ENCODE measurements at regions not wholly inside any gene's neighbourhood (a gene's known extent, or its start where the extent isn't known, plus 50 kb on each side); places are given as distances from the start of the nearest gene placed in this dataset.
A peak's percentile ranks its signal among the peaks of the same experiment; 100 is the strongest.

DNA sequence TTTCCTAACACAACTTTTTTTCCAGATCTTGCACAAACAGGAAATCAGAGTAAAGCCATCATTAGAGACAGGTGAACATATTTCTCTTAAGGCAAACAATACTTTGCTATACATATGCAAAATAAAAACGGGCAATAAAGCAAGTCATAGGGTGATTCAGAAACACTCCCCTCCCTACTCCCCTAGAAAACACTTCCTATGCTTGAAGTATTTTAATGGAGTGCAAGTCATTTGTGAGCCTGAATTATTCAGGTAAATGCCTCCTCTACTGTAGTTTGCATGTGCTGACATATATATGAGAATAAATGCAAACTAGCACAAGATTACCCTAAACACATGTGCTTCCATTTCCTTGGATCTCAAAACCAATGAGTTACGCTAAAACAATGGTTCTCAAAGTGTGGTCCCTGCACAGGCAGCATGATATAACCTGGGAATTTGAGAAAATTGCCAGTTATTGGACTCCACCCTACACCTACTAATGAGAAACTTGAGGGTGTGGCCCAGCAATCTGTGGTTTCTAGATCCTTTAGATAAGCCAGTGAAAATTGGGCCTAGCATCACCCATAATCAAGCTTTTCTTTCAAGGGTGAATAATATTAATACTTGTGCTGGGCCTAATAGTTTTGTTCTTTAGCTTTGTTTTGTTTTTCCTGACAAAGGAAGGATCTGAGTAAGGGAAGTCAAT, 159.7 kb upstream of the BMP4 start:
- DNase-seq, result no peak
- no peak overlapping the region for H3K27ac ChIP-seq
- no peak overlapping the region for H3K4me3 ChIP-seq (ENCODE audit: low read depth, low read length)
- H3K27me3 ChIP-seq (replicated peaks), result peaks cover 1% of the 10 kb centered on the region
- TF ChIP-seq, protein P1, sequence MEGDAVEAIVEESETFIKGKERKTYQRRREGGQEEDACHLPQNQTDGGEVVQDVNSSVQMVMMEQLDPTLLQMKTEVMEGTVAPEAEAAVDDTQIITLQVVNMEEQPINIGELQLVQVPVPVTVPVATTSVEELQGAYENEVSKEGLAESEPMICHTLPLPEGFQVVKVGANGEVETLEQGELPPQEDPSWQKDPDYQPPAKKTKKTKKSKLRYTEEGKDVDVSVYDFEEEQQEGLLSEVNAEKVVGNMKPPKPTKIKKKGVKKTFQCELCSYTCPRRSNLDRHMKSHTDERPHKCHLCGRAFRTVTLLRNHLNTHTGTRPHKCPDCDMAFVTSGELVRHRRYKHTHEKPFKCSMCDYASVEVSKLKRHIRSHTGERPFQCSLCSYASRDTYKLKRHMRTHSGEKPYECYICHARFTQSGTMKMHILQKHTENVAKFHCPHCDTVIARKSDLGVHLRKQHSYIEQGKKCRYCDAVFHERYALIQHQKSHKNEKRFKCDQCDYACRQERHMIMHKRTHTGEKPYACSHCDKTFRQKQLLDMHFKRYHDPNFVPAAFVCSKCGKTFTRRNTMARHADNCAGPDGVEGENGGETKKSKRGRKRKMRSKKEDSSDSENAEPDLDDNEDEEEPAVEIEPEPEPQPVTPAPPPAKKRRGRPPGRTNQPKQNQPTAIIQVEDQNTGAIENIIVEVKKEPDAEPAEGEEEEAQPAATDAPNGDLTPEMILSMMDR (IDR thresholded peaks at IDR 0.05; ENCODE audit: low read depth, low read length, missing control alignments), result no peak
- no peaks in the 10 kb centered on the region for H3K36me3 ChIP-seq (replicated peaks)
- in situ Hi-C loops (cut with HindIII; ENCODE audit: low pct_ligation_motif_present, low sequenced_read_pairs), result no loop called here

DNA sequence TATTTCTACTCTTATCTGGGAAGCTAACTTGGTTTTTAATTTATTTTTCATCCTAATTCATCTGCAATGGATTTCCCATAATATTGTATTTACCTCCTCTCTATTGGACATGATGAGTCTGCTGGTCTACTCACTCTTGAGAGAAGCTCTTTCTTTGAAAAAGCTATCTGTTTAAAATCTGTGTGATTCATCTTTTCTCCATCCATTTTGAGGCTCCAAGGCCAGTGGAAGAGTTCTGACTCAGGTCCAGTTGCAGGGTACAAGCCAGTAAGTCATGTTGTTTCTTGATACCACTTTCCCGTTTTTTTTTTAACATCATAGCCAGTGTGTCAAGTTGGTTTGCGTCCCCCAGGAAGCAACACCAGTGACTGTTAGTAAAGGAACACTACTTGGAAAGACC, 160.3 kb upstream of the BMP4 start:
- TF ChIP-seq, protein P1 (IDR thresholded peaks at IDR 0.05; ENCODE audit: low read depth, low read length, missing control alignments), result no peak
- DNase-seq, result peak; percentile 47

DNA sequence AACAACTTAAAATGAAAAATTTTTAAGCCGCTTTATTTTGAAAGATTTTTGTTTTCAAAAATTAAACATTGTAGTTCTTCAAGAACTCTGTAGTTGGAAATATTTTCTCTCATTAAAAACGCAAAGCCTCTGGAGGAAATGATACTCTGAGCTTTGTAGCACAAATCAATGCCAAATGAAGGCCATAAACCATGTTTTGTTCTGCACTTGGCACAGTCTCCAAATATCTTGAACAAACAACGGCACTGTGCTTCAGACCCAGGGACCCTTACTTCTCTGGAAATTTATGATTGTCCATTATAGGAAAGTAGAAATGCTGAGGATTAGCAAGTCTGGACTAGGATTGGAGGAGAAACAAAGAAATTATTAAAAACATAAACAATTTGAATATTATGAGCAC, 160.8 kb upstream of the BMP4 start:
- Histone ChIP-seq H3K27ac (no peak overlapping the region), H3K4me3 (ENCODE audit: low read depth, low read length) (no peak overlapping the region), H3K36me3 (replicated peaks) (no peaks in the 10 kb centered on the region), H3K27me3 (replicated peaks) (peaks cover 1% of the 10 kb centered on the region)
- in situ Hi-C loops (cut with HindIII; ENCODE audit: low pct_ligation_motif_present, low sequenced_read_pairs), result no loop called here
- TF ChIP-seq, protein P1 (IDR thresholded peaks at IDR 0.05; ENCODE audit: low read depth, low read length, missing control alignments), result no peak
- no peak for DNase-seq

More for the DNA sequence above, 160.3 kb upstream of the BMP4 start:
- H3K27ac ChIP-seq, result no peak overlapping the region
- H3K36me3 ChIP-seq (replicated peaks), result no peaks in the 10 kb centered on the region
- H3K27me3 ChIP-seq (replicated peaks), result peaks cover 1% of the 10 kb centered on the region
- no peak overlapping the region for H3K4me3 ChIP-seq (ENCODE audit: low read depth, low read length)
- in situ Hi-C loops (cut with HindIII; ENCODE audit: low pct_ligation_motif_present, low sequenced_read_pairs), result no loop called here

DNA sequence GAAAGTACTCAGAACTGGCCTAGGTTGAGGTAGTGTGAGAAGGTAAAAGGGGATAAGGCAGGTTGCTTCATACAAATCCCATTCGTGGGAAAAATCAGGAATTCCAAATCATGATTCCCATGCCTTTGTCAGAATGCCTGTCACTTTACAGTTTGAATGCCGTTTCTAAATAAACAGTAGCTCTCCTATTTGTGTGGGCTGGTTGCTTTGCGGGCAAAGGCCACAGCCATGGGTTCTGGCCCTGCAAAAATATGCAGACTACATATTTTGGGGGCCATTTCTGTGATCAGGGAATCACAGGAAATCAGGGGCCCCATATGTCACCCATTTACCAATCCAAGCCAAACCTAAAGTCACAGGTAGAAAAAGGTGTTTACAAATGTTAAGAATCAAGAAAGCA, 161.3 kb upstream of the BMP4 start:
- H3K27ac ChIP-seq, result no peak overlapping the region
- no peak for DNase-seq
- TF ChIP-seq, protein P1 (IDR thresholded peaks at IDR 0.05; ENCODE audit: low read depth, low read length, missing control alignments), result no peak
- peaks cover 1% of the 10 kb centered on the region for H3K27me3 ChIP-seq (replicated peaks)
- H3K4me3 ChIP-seq (ENCODE audit: low read depth, low read length), result no peak overlapping the region
- in situ Hi-C loops (cut with HindIII; ENCODE audit: low pct_ligation_motif_present, low sequenced_read_pairs), result no loop called here
- H3K36me3 ChIP-seq (replicated peaks), result no peaks in the 10 kb centered on the region

DNA sequence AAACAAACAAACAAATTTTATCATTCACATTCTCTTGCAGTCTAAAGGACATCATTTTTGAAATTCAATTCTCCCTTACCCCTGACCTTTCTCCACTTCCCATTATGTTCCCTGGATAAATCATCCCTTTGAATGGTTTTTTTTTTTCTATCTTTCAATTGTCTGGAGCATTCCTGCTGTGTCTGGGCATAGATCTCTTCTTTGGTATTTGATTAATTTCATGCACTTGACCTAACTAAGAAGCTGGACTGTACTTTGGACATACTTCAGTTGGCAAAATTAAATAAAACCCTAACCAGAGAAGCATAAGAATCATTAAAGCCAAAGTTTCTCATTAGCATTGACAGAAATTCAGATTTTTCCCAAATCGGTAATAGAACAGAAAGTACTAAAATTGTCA, 163.6 kb upstream of the BMP4 start:
- Histone ChIP-seq H3K4me3 (ENCODE audit: low read depth, low read length) (no peak overlapping the region), H3K27ac (no peak overlapping the region), H3K36me3 (replicated peaks) (no peaks in the 10 kb centered on the region), H3K27me3 (replicated peaks) (peaks cover 1% of the 10 kb centered on the region)
- TF ChIP-seq, protein P1 (IDR thresholded peaks at IDR 0.05; ENCODE audit: low read depth, low read length, missing control alignments), result no peak
- in situ Hi-C loops (cut with HindIII; ENCODE audit: low pct_ligation_motif_present, low sequenced_read_pairs), result no loop called here
- DNase-seq, result no peak

Data from brain microvascular endothelial cell (primary cell).